ENCODE measurements at regions not wholly inside any gene's neighbourhood (a gene's known extent, or its start where the extent isn't known, plus 50 kb on each side); places are given as distances from the start of the nearest gene placed in this dataset.

GRCh38 chr13:40136896-40137295, 481.4 kb downstream of the COG6 start:
- peaks cover 0 to 3% (median 0%) of the 10 kb centered on the region in 5 donors for H3K27me3 Mint-ChIP-seq
- H3K9me3 Mint-ChIP-seq = peaks cover 0 to 3% (median 0%) of the 10 kb centered on the region in 11 donors

GRCh38 chr13:40137400-40137799, 481.9 kb downstream of the COG6 start:
- peak overlapping the region in 1 of 9 donors; percentile 6 for H3K27ac Mint-ChIP-seq
- Histone ChIP-seq H3K4me1 (ENCODE audit: control insufficient read depth in 2 of 2, insufficient read depth in 2 of 2, low read length in 2 of 2) (no peaks in the 10 kb centered on the region), H3K27me3 (ENCODE audit: control insufficient read depth in 2 of 2, insufficient read depth in 2 of 2, low read length in 2 of 2) (no peaks in the 10 kb centered on the region), H3K4me3 (ENCODE audit: low read length) (no peak overlapping the region), H3K9me3 (ENCODE audit: control insufficient read depth in 2 of 3, low read length in 3 of 3) (no peaks in the 10 kb centered on the region), H3K36me3 (ENCODE audit: control insufficient read depth in 2 of 3, insufficient read depth in 3 of 3, low read length in 3 of 3) (no peaks in the 10 kb centered on the region), H3K27ac (ENCODE audit: low read depth, low read length) (no peak overlapping the region)
- ChIA-PET POLR2A (no interaction called here), CTCF (no interaction called here)
- H3K27me3 Mint-ChIP-seq = peaks cover 0 to 3% (median 0%) of the 10 kb centered on the region in 5 donors
- peaks cover 0 to 10% (median 0%) of the 10 kb centered on the region in 5 donors for H3K36me3 Mint-ChIP-seq
- H3K4me3 Mint-ChIP-seq = no peak overlapping the region
- no peak for ATAC-seq
- DNase-seq = no peak
- peaks cover 0 to 20% (median 2%) of the 10 kb centered on the region in 7 donors for H3K4me1 Mint-ChIP-seq
- H3K9me3 Mint-ChIP-seq = peaks cover 0 to 1% (median 0%) of the 10 kb centered on the region in 11 donors
- intact Hi-C loops (cut with micrococcal nuclease) = no loop called here

More at GRCh38 chr13:40136896-40137295, 481.4 kb downstream of the COG6 start:
- Mint-ChIP-seq H3K27ac (peak overlapping the region in 1 of 9 donors; percentile 3), H3K36me3 (peaks cover 0 to 14% (median 0%) of the 10 kb centered on the region in 5 donors), H3K4me1 (peaks cover 0 to 24% (median 0%) of the 10 kb centered on the region in 7 donors), H3K4me3 (no peak overlapping the region)
- no peak overlapping the region for H3K4me3 ChIP-seq (ENCODE audit: low read length)
- intact Hi-C loops (cut with micrococcal nuclease) = no loop called here
- no peak for ATAC-seq
- ChIA-PET CTCF (interaction anchor here (0.7 kb wide), 1 partner anchor 23 kb away, joined by 3 read pairs; no protein-coding TSS in a partner anchor), POLR2A (no interaction called here)
- H3K27me3 ChIP-seq (ENCODE audit: control insufficient read depth in 2 of 2, insufficient read depth in 2 of 2, low read length in 2 of 2) = no peaks in the 10 kb centered on the region
- H3K4me1 ChIP-seq (ENCODE audit: control insufficient read depth in 2 of 2, insufficient read depth in 2 of 2, low read length in 2 of 2) = no peaks in the 10 kb centered on the region
- H3K9me3 ChIP-seq (ENCODE audit: control insufficient read depth in 2 of 3, low read length in 3 of 3) = no peaks in the 10 kb centered on the region
- no peak overlapping the region for H3K27ac ChIP-seq (ENCODE audit: low read depth, low read length)
- DNase-seq = no peak
- no peaks in the 10 kb centered on the region for H3K36me3 ChIP-seq (ENCODE audit: control insufficient read depth in 2 of 3, insufficient read depth in 3 of 3, low read length in 3 of 3)

- H3K27ac ChIP-seq (ENCODE audit: low read depth, low read length) = no peak overlapping the region
Observed at GRCh38 chr13:40139896-40140520, 484.5 kb downstream of the COG6 start.

GRCh38 chr13:40141859-40142555, 486.5 kb downstream of the COG6 start:
- POLR2A ChIA-PET = interaction anchor here (0.5 to 1.0 kb wide), 2 partner anchors 21 to 45 kb away, joined by 3 read pairs; no protein-coding TSS in a partner anchor
- H3K27ac Mint-ChIP-seq = peak overlapping the region in 1 of 9 donors; percentile 1

More at GRCh38 chr13:40139896-40140520, 484.5 kb downstream of the COG6 start:
- H3K4me3 Mint-ChIP-seq = no peak overlapping the region
- Histone ChIP-seq H3K4me1 (ENCODE audit: control insufficient read depth in 2 of 2, insufficient read depth in 2 of 2, low read length in 2 of 2) (no peaks in the 10 kb centered on the region), H3K9me3 (ENCODE audit: control insufficient read depth in 2 of 3, low read length in 3 of 3) (no peaks in the 10 kb centered on the region), H3K4me3 (ENCODE audit: low read length) (no peak overlapping the region), H3K27me3 (ENCODE audit: control insufficient read depth in 2 of 2, insufficient read depth in 2 of 2, low read length in 2 of 2) (no peaks in the 10 kb centered on the region), H3K36me3 (ENCODE audit: control insufficient read depth in 2 of 3, insufficient read depth in 3 of 3, low read length in 3 of 3) (no peaks in the 10 kb centered on the region)
- peaks cover 0 to 1% (median 0%) of the 10 kb centered on the region in 11 donors for H3K9me3 Mint-ChIP-seq
- H3K4me1 Mint-ChIP-seq = peaks cover 7 to 23% (median 20%) of the 10 kb centered on the region in 7 donors
- H3K36me3 Mint-ChIP-seq = peaks cover 0 to 8% (median 0%) of the 10 kb centered on the region in 5 donors
- CTCF ChIA-PET = interaction anchor here (0.6 kb wide), 1 partner anchor 21 kb away, joined by 3 read pairs; no protein-coding TSS in a partner anchor
- intact Hi-C loops (cut with micrococcal nuclease) = no loop called here
- H3K27ac Mint-ChIP-seq = no peak overlapping the region
- DNase-seq = no peak
- POLR2A ChIA-PET = interaction anchor here (0.7 kb wide), 1 partner anchor 14 kb away, joined by 3 read pairs; no protein-coding TSS in a partner anchor
- ATAC-seq = no peak
- peaks cover 0 to 3% (median 0%) of the 10 kb centered on the region in 5 donors for H3K27me3 Mint-ChIP-seq

GRCh38 chr13:40143106-40143505, 487.6 kb downstream of the COG6 start:
- no peaks in the 10 kb centered on the region for H3K36me3 ChIP-seq (ENCODE audit: control insufficient read depth in 2 of 3, insufficient read depth in 3 of 3, low read length in 3 of 3)

More at GRCh38 chr13:40141859-40142555, 486.5 kb downstream of the COG6 start:
- CTCF ChIA-PET = no interaction called here
- no peak overlapping the region for H3K4me3 Mint-ChIP-seq
- H3K36me3 Mint-ChIP-seq = peaks cover 0 to 12% (median 0%) of the 10 kb centered on the region in 5 donors
- Histone ChIP-seq H3K4me1 (ENCODE audit: control insufficient read depth in 2 of 2, insufficient read depth in 2 of 2, low read length in 2 of 2) (peaks cover 0 to 11% of the 10 kb centered on the region in 2 donors), H3K27ac (ENCODE audit: low read depth, low read length) (no peak overlapping the region), H3K9me3 (ENCODE audit: control insufficient read depth in 2 of 3, low read length in 3 of 3) (no peaks in the 10 kb centered on the region), H3K36me3 (ENCODE audit: control insufficient read depth in 2 of 3, insufficient read depth in 3 of 3, low read length in 3 of 3) (no peaks in the 10 kb centered on the region), H3K4me3 (ENCODE audit: low read length) (no peak overlapping the region), H3K27me3 (ENCODE audit: control insufficient read depth in 2 of 2, insufficient read depth in 2 of 2, low read length in 2 of 2) (no peaks in the 10 kb centered on the region)
- peaks cover 0 to 3% (median 0%) of the 10 kb centered on the region in 5 donors for H3K27me3 Mint-ChIP-seq
- ATAC-seq = no peak
- peaks cover 0 to 1% (median 0%) of the 10 kb centered on the region in 11 donors for H3K9me3 Mint-ChIP-seq
- H3K4me1 Mint-ChIP-seq = peaks cover 14 to 42% (median 35%) of the 10 kb centered on the region in 7 donors
- DNase-seq = no peak
- intact Hi-C loops (cut with micrococcal nuclease) = no loop called here

GRCh38 chr13:40143559-40143958, 488.1 kb downstream of the COG6 start:
- Histone ChIP-seq H3K36me3 (ENCODE audit: control insufficient read depth in 2 of 3, insufficient read depth in 3 of 3, low read length in 3 of 3) (no peaks in the 10 kb centered on the region), H3K9me3 (ENCODE audit: control insufficient read depth in 2 of 3, low read length in 3 of 3) (no peaks in the 10 kb centered on the region), H3K27ac (ENCODE audit: low read depth, low read length) (no peak overlapping the region), H3K4me1 (ENCODE audit: control insufficient read depth in 2 of 2, insufficient read depth in 2 of 2, low read length in 2 of 2) (peaks cover 0 to 22% of the 10 kb centered on the region in 2 donors), H3K4me3 (ENCODE audit: low read length) (no peak overlapping the region), H3K27me3 (ENCODE audit: control insufficient read depth in 2 of 2, insufficient read depth in 2 of 2, low read length in 2 of 2) (no peaks in the 10 kb centered on the region)
- no peak overlapping the region for H3K4me3 Mint-ChIP-seq
- ATAC-seq (no peak), DNase-seq (no peak)
- peaks cover 22 to 55% (median 50%) of the 10 kb centered on the region in 7 donors for H3K4me1 Mint-ChIP-seq
- H3K27ac Mint-ChIP-seq = peak overlapping the region in 3 of 9 donors; percentile 15 to 44 (median 26)
- peaks cover 0 to 1% (median 0%) of the 10 kb centered on the region in 11 donors for H3K9me3 Mint-ChIP-seq
- peaks cover 0 to 1% (median 0%) of the 10 kb centered on the region in 5 donors for H3K27me3 Mint-ChIP-seq
- ChIA-PET POLR2A (interaction anchor here (0.9 to 2.0 kb wide), 4 partner anchors 10 to 44 kb away, joined by 3 to 5 read pairs (median 4); no protein-coding TSS in a partner anchor), CTCF (interaction anchor here (1.2 kb wide), 1 partner anchor 9 kb away, joined by 3 read pairs; no protein-coding TSS in a partner anchor)
- intact Hi-C loops (cut with micrococcal nuclease) = no loop called here
- peaks cover 0 to 8% (median 0%) of the 10 kb centered on the region in 5 donors for H3K36me3 Mint-ChIP-seq

More at GRCh38 chr13:40143106-40143505, 487.6 kb downstream of the COG6 start:
- intact Hi-C loops (cut with micrococcal nuclease) = no loop called here
- no peaks in the 10 kb centered on the region for H3K9me3 ChIP-seq (ENCODE audit: control insufficient read depth in 2 of 3, low read length in 3 of 3)
- peak overlapping the region in 3 of 9 donors; percentile 15 to 60 (median 44) for H3K27ac Mint-ChIP-seq
- POLR2A ChIA-PET = interaction anchor here (1.3 to 2.0 kb wide), 2 partner anchors 20 to 44 kb away, joined by 3 to 5 read pairs; no protein-coding TSS in a partner anchor
- H3K4me3 Mint-ChIP-seq = no peak overlapping the region
- H3K27me3 Mint-ChIP-seq = peaks cover 0 to 3% (median 0%) of the 10 kb centered on the region in 5 donors
- CTCF ChIA-PET = interaction anchor here (1.2 kb wide), 1 partner anchor 9 kb away, joined by 3 read pairs; no protein-coding TSS in a partner anchor
- peaks cover 0 to 19% of the 10 kb centered on the region in 2 donors for H3K4me1 ChIP-seq (ENCODE audit: control insufficient read depth in 2 of 2, insufficient read depth in 2 of 2, low read length in 2 of 2)
- H3K27ac ChIP-seq (ENCODE audit: low read depth, low read length) = no peak overlapping the region
- DNase-seq (no peak), ATAC-seq (no peak)
- H3K4me3 ChIP-seq (ENCODE audit: low read length) = no peak overlapping the region
- H3K4me1 Mint-ChIP-seq = peaks cover 18 to 52% (median 46%) of the 10 kb centered on the region in 7 donors
- peaks cover 0 to 1% (median 0%) of the 10 kb centered on the region in 11 donors for H3K9me3 Mint-ChIP-seq
- H3K36me3 Mint-ChIP-seq = peaks cover 0 to 8% (median 0%) of the 10 kb centered on the region in 5 donors
- H3K27me3 ChIP-seq (ENCODE audit: control insufficient read depth in 2 of 2, insufficient read depth in 2 of 2, low read length in 2 of 2) = no peaks in the 10 kb centered on the region

All from naive thymus-derived CD4-positive, alpha-beta T cell (primary cell).